Muscle of back (tissue), 3 donors: ENCODE measurements at regions not wholly inside any gene's neighbourhood (a gene's known extent, or its start where the extent isn't known, plus 50 kb on each side); places are given as distances from the start of the nearest gene placed in this dataset.
"Not testable (repeated sequence)": the region's sequence is repeated elsewhere in the genome, so short reads cannot be mapped to it uniquely, and the experiment has no call there.

Experiments used
- DNase-seq, 3 donors: peaks; one replicate each; pipeline versions ENCODE4 v3.0.0 to v3.0.0-alpha.2; 2013

DNA sequence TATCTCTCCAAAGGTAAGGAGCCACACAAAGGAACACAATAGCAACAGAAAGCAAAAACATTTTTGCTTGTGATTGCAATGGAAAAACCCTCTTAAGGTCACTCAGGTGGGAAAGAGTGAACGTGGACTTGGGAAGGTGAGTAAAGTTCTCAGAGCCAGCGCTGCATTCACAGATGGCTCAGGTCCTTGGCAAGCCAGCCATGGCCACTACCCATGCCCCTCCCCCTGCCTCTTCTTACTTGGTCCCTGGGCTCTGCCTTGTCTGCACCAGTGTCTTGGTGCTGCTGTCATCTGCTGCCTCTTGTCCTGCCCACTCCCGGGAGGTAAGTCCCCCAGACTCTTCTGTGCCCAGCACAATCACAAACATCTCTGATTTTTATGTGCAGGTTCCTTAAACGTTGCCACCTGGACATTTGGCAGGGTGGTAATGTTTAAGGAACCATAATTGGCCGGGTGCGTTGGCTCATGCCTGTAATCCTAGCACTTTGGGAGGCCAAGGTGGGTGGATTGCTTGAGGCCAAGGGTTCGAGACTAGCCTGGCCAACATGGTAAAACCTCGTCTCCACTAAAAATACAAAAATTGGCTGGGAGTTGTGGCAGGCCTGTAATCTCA, 74.6 kb downstream of the FEM1C start:
- no peak for DNase-seq

DNA sequence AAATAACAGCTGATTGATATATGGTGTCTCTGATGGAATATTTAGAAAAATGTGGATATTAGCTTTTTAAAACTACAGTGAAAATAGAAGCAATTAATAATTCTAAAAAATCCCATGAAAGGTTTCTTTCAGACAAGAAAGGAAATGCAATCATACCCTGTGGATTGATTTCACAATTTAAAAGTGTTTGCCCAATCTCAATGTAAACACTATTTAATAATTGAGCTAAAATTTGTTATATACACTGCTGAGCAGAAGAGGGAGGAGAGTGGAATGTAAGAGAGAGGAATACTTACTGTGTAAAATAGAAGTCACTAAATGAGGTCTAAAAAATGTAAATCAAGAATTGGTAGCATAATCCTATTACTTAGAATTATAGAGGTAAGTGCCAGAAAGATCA, 76.9 kb downstream of the FEM1C start:
- DNase-seq = no peak

DNA sequence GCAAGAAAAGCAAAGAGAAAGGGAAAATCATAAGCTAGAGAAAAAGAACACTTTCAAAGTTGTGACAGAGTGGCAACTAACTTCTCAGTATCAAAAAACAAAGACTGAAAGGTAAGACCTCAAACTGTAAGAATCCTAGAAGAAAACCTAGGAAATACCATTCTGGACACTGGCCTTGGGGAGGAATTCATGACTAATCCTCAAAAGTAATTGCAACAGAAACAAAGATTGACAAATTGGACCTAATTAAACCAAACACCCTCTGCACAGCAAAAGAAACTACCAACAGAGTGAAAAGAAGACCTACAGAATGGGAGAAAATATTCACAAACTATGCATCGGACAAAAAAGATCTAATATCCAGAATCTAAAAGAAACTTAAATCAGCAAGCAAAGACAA, 79.1 kb downstream of the FEM1C start:
- no peak for DNase-seq

DNA sequence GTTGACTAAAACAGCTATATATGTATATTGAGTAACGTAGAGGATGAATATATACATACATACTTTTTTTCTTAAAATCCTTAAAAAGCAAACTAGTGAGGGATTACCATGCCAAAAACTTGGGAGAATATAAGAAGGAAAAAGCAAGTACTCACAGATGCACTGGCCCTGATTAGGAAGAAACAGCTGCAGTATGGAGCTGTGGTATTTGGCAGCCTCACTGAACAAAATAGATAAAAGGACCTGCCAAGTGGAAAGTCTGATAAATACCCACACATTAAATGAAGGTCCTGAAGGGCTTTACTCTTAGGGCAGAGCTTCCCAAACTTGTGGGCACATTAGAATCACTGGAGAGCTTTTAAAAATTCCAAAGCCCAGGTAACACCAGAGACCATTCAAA, 80.6 kb downstream of the FEM1C start:
- peak; percentile 58 to 82 (median 64) for DNase-seq

DNA sequence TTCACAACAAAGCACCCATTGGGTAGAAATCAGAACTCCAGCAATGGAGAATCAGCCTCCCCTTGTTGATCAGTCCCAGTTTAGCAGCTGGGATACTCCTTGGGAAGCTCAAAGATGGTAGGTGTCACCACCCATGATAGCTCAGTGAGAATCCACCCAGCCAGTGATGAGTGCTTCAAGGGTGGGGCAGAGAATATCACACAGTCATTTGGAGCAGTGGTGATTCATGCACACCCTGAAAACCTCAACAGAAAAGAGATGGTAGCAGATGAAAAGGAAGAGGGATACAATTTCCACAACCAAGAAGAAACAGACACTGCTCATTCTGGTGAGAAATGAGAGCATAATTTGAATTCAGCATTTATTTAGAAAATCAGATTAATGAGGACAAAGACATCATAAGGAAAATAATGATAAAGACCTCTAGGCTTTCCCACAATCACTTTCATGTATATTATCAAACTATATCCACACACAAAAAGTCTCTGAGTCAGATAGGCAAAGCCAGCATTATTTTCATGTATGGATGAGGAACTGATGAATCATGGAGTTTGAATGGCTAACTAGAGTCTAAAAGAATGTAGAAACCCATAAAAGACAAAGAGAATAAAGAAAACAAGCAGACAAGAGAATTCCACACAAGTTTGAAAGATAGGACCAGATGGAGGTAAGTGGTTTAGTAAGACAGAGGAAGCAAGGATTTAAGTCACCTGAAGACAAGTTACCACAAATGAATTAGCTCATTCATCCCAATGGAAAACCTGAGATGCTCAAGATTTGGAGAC, 82.9 kb downstream of the FEM1C start:
- peak in 1 of 3 donors; percentile 72 for DNase-seq

DNA sequence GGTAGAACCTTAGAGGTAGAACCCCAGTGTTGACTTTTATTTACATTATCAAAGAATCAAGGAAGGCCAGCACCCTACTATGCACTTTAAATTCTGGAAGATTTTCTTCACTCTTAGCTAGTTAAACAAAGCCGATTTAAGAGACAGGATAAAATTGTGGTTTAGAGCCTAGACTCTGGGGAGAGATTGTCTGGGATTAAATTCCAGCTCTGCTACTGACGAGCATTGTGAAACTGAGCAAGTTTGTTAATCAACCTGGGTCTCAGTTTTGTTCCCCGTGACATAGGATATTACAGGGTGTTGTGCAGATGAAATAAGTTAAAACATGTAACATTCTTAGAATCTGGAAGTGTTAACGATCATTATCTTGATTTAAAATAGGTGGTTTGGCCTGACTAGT, 83.5 kb downstream of the FEM1C start:
- no peak for DNase-seq

DNA sequence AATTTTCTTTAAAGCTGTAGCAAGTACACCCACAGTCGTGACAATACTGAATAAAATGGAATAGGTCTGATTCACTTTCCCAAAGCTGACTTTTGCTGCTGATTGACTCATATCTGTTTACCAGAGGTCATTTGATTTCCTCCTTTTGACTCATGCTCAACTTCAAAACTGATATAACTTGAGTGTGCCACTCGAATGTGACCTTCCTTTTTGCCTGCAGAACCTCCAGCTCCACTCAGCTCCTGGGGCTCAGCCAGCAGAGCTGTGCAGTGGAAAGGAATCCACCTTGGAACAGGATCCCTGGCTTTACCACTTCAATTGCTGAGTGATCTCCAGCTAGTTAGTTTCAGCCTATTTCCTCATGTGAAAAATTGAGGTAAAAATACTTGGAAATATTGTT, 84.1 kb downstream of the FEM1C start:
- DNase-seq = peak in 2 of 3 donors; percentile 41 to 81

GRCh38 chr5:115459855-115460341, 84.7 kb downstream of the FEM1C start:
- peak in 2 of 3 donors; percentile 53 to 54 for DNase-seq

DNA sequence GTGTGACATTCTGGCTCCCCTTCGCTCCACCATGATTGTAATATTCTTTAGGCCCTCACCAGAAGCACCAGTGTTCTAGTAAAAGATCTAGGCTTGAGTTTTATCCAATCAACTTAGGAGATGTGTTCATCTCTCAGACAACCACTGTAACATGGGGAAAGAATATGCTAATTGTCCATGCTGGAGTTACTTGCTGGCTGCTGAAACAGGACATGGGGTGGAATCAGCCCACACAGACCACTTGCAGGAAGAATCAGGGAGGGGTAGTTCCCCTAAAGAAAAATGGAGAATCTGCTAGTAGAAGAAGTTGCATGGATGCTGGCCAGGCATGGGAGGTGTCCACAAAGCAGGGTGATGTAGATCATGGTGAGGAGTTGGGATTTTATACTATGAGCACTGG, 86.2 kb downstream of the FEM1C start:
- no peak for DNase-seq

DNA sequence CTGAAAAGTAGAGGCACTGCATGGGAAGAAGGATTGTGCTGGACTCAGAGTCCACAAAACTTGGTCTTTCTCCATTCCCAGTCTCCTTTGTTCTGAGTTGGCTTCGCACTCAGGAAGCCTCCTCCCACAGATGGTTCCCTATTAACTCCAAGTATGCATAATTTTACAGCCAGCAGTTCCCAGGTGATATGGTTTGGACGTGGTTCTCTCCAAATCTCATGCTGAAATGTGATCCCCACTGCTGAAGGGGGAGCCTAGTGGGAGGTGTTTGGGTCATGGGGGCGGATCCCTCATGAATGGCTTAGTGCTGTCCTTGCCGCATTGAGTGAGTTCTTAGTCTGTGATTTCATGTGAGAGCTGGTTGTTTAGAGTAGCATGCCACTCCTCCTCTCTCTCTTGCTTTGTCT, 86.6 kb downstream of the FEM1C start:
- DNase-seq = peak; percentile 62 to 92 (median 79)

- no peak for DNase-seq
Observed at GRCh38 chr5:115457571-115457970, 87.0 kb downstream of the FEM1C start.

DNA sequence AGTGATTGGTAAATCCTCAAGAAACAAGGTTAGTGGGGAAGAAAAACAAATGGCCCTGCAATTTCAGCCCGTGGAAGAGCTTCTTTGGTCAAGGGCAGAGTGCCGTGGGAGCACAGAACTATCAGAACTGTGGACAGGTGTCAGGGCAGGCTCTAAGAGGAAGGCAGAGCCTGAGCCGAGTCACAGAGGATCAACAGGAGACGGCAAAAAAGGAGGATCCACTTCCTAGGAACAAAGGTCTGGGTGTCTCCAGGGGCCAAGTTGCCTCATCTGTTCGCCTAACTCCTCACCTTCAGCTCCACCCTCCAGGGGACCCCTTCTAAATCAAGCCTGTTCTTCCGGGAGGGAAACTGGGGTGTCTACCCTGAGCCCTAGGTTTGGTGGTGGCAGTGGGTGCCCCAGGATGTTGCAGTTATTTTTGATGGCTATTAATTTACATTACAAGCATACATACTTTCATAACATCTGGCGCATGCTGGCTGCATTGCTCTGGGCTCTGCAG, 88.0 kb downstream of the FEM1C start:
- DNase-seq = no peak

GRCh38 chr5:115456056-115456455, 88.5 kb downstream of the FEM1C start:
- DNase-seq = no peak

DNA sequence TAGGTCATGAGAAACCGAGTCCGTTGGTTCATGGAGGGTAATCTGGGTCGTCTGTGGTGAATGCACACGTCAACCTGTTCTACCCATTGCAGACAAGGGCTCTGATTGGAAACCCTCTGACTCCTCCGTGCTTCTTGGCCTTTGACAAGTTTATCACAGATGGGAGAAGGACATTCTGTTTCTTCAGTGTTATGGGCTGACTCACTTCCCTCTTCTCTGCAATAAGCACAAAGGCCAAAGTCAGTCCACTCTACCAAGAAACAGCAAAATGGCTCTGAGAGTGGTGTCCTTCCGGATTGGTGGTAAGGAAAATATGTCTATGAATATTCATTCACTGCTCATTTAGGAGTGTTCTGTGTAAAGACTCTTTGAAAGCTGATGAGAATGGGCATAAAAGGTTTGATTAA, 89.3 kb downstream of the FEM1C start:
- DNase-seq = no peak

- no peak for DNase-seq
Observed at GRCh38 chr5:115453391-115454095, 91.0 kb downstream of the FEM1C start.

- DNase-seq = no peak
Observed at GRCh38 chr5:115452536-115453235, 91.9 kb downstream of the FEM1C start.

DNA sequence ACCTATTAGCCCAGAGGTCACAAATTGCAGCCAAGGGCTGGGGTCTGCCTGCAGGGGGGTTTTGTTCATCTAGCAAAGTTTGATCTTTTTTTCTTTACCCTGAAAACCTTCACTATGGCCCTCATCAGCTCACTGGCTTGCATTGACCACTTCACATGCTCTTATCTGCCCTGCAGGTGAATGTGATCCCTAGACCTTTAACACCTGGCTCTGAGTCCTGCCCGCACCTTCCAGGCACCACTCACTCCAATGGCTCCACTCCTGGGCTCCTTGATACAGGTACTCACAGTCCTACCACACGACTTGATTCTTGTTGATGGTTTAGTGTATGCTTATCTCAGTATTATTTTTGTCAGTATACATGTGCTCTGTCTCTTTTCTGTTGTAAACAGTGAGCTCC, 92.5 kb downstream of the FEM1C start:
- DNase-seq = no peak

- peak; percentile 67 to 79 (median 78) for DNase-seq
Observed at GRCh38 chr5:115450741-115451140, 93.8 kb downstream of the FEM1C start.

- not testable (repeated sequence) for DNase-seq
Observed at GRCh38 chr5:115448630-115449029, 95.9 kb downstream of the FEM1C start.

DNA sequence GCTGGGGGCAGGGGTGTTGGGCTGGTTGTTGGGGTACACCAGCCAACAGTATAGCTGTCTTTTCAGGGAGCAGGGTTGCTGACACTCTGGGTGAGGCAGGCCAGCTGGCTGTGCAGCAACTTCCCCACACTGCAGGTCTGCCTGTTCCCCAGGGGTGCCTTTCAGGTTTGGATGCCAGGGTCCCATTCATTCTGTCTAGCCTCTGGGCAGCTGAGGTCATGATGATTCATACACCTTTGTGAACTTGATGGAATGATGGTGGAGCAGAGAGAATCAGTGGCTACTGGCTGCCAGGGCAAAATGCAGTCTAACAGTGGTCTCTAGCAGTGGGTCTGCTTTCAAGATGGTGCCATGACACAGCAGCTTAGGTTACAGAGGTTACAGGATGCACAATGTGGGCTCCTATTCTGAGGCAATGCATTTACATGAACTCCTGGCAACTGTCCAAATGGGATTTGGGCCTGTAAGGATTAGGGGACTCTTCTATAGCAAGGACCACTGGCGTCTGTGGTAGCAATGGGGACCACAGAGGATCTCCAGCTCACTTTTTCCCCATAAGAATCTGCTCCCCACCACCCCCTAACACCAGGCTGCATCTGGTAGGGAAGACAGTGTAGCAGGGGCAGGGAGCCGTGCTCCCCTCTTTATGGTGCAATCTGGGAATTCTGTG, 103.7 kb downstream of the FEM1C start:
- no peak for DNase-seq

DNA sequence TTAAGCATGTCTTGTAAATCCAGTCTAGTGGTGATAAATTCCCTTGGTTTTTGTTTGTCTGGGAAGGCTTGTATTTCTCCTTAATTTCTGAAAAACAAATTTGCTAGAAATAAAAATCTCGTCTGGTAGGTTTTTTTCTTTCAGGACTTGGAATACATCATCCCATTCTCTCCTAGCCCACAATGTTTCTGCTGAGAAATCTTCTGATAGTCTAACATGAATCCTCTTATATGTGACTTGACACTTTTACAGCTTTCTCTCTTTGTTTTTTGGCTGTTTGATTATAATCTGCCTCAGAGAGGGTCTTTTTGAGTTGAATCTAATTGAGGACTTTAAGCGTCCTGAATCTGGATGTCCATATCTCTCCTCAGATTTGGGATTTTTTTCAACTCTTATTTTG, 104.9 kb downstream of the FEM1C start:
- DNase-seq = no peak
